RWPE1 (cell line): ENCODE measurements at regions not wholly inside any gene's neighbourhood (a gene's known extent, or its start where the extent isn't known, plus 50 kb on each side); places are given as distances from the start of the nearest gene placed in this dataset.

Experiments
- CTCF ChIA-PET: fragments of 350-600 bp; sonication (Branson Sonifier 250); formaldehyde crosslinking; extraction: SDS; loops from one replicate; lab custom pipeline; 2021; lab: Yijun Ruan, JAX
- POLR2A ChIA-PET: fragments of 400-600 bp; formaldehyde crosslinking; extraction: SDS; loops from one replicate; lab custom pipeline; 2020; ENCODE audit warnings: antibody characterized with exemption; ENCODE audit not compliant: low non-redundant PET; lab: Yijun Ruan, JAX
- DNase-seq: peaks from one replicate; pipeline ENCODE4 v3.0.0; 2012; ENCODE audit warnings: low spot score
- H3K27ac ChIP-seq: fragments of 450-650 bp; 2 replicates; pipeline ENCODE4 v1.5.1; 2017
- TF ChIP-seq, protein P1 (sequence below): fragments of 450-650 bp; conservative IDR thresholded peaks from 2 replicates; pipeline ENCODE4 v1.5.1; 2017; ENCODE audit warnings: low read depth, mild to moderate bottlenecking

GRCh38 chr15:35208353-35208752 is 123.3 kb upstream of the NANOGP8 start:
- TF ChIP-seq, protein P1, sequence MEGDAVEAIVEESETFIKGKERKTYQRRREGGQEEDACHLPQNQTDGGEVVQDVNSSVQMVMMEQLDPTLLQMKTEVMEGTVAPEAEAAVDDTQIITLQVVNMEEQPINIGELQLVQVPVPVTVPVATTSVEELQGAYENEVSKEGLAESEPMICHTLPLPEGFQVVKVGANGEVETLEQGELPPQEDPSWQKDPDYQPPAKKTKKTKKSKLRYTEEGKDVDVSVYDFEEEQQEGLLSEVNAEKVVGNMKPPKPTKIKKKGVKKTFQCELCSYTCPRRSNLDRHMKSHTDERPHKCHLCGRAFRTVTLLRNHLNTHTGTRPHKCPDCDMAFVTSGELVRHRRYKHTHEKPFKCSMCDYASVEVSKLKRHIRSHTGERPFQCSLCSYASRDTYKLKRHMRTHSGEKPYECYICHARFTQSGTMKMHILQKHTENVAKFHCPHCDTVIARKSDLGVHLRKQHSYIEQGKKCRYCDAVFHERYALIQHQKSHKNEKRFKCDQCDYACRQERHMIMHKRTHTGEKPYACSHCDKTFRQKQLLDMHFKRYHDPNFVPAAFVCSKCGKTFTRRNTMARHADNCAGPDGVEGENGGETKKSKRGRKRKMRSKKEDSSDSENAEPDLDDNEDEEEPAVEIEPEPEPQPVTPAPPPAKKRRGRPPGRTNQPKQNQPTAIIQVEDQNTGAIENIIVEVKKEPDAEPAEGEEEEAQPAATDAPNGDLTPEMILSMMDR, result no peak

GRCh38 chr15:35206060-35206675 is 121.1 kb upstream of the NANOGP8 start:
- ChIA-PET CTCF (no interaction called here), POLR2A (no interaction called here)
- no peak overlapping the region for H3K27ac ChIP-seq
- TF ChIP-seq, protein P1, result peak; percentile 24; the same call in 1 of the 2 replicates
- DNase-seq, result no peak

More at GRCh38 chr15:35208353-35208752, 123.3 kb upstream of the NANOGP8 start:
- POLR2A ChIA-PET, result no interaction called here
- no peak overlapping the region for H3K27ac ChIP-seq
- no peak for DNase-seq
- CTCF ChIA-PET, result interaction anchor here (0.6 kb wide), 1 partner anchor 191 kb away, joined by 5 read pairs; no protein-coding TSS in a partner anchor

DNA sequence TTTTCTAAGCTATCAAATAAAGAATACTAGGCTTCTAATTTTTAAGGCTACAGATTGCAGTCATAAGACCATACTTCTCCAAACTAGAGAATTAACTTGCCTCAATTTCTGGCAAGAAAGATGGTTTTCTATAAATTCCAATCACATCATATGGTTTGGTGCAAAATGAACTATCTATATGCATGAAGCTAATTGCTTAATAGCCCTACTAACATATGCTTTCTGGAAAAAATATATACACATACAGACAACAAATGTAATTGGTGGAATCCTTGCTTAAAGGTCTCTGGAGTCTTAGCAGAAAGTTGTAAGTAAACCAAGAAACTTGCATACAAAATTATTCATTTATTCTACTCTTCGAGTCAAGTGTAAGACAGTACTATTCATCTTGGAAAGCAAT is 113.1 kb upstream of the NANOGP8 start:
- POLR2A ChIA-PET, result no interaction called here
- CTCF ChIA-PET, result no interaction called here
- H3K27ac ChIP-seq, result no peak overlapping the region
- DNase-seq, result no peak
- TF ChIP-seq, protein P1, result no peak

GRCh38 chr15:35197754-35198153 is 112.7 kb upstream of the NANOGP8 start:
- no peak overlapping the region for H3K27ac ChIP-seq
- TF ChIP-seq, protein P1, result no peak
- CTCF ChIA-PET, result no interaction called here
- POLR2A ChIA-PET, result no interaction called here
- DNase-seq, result no peak

GRCh38 chr15:35197306-35197705 is 112.2 kb upstream of the NANOGP8 start:
- POLR2A ChIA-PET, result no interaction called here
- CTCF ChIA-PET, result interaction anchor here (1.3 kb wide), 1 partner anchor 248 kb away, joined by 3 read pairs; no protein-coding TSS in a partner anchor
- no peak for DNase-seq

GRCh38 chr15:35196273-35196672 is 111.2 kb upstream of the NANOGP8 start:
- POLR2A ChIA-PET, result no interaction called here
- no peak overlapping the region for H3K27ac ChIP-seq
- CTCF ChIA-PET, result interaction anchor here (1.3 kb wide), 1 partner anchor 249 kb away, joined by 3 read pairs; no protein-coding TSS in a partner anchor
- no peak for DNase-seq
- TF ChIP-seq, protein P1, result no peak

More at GRCh38 chr15:35197306-35197705, 112.2 kb upstream of the NANOGP8 start:
- TF ChIP-seq, protein P1, result no peak
- H3K27ac ChIP-seq, result no peak overlapping the region
